ENCODE measurements at regions not wholly inside any gene's neighbourhood (a gene's known extent, or its start where the extent isn't known, plus 50 kb on each side); places are given as distances from the start of the nearest gene placed in this dataset.

DNA sequence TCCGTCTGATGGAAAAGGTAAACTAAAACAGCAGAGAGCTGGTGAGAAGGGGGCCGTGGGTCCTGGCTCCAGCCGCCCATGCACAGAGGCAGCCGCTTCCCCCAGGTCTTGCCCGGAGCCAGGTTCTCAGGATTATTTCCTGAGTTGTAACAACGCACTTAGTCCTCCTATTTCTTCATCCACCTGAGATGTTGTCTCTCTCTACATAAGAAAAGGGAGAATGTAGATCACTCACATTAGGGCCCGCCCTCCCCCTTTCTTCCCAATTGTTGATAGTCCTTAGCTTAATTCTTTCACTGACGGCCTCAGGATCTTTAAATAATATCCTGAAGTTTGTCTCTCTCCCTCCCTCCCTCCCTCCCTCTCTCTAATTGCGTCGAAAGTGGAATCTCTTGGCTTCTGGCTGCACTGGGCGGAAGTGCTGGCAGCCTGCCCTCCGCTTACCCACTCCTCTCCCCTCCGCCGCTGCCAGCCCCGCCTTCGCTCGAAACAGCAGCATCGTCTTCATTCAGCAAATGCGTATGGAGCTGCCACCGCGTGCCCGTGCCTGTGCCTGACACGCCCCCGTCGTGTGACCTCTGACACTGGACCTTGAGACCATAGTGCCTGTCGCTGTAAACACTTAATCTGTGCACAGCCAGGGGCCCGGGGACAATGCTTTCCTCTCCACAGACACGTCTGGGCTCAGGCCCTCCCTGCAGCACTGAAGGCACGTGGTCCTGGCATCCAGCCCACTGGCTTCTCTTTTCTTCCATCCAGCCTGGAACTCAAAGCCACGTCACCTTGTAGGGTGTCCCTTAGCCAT, 174.5 kb upstream of the PPP2R2D start:
- H3K4me1 ChIP-seq = peaks cover 0 to 15% (median 0%) of the 10 kb centered on the region in 3 donors
- H3K4me3 ChIP-seq = peak overlapping the region; percentile 18 to 37
- peak; percentile 26 for ATAC-seq
- no peak overlapping the region for H3K27ac ChIP-seq
- TF ChIP-seq EP300 (IDR thresholded peaks at IDR 0.05) (no peak), POLR2AphosphoS5 (IDR thresholded peaks at IDR 0.05) (no peak), CTCF (IDR thresholded peaks at IDR 0.05) (no peak), POLR2A (IDR thresholded peaks at IDR 0.05) (no peak)
- WGBS, 2 donors (ENCODE audit: low coverage in 1 of 2) = 20 to 22% methylated on average over 22 to 25 of the region's 30 CpGs
- H3K36me3 ChIP-seq = no peaks in the 10 kb centered on the region
- no peaks in the 10 kb centered on the region for H3K9me3 ChIP-seq
- H3K27me3 ChIP-seq = peaks cover 10% of the 10 kb centered on the region

DNA sequence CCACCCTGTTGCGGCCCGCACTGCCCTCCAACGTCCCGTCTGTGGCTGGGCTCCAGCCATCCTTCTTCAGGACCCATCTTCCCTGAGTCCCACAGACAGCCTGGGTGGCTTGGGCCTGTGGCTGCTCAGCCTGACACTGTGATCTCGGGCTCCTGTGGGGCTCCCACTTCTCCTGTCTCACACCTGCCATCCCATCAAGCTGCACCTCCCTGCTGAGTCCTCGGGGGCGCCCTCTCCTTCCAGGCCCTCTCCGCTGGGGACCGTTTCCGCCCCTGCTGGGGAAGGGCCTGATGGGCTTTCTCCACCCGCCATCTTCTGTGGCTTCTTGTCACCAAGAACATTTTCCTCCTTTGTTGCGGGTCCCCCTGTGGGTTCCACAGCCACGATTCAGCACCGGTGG, 173.8 kb upstream of the PPP2R2D start:
- Histone ChIP-seq H3K27ac (no peak overlapping the region), H3K36me3 (no peaks in the 10 kb centered on the region), H3K27me3 (peaks cover 10% of the 10 kb centered on the region), H3K4me1 (peaks cover 0 to 15% (median 0%) of the 10 kb centered on the region in 3 donors), H3K9me3 (peaks cover 0 to 2% (median 0%) of the 10 kb centered on the region in 3 donors), H3K4me3 (no peak overlapping the region)
- no peak for ATAC-seq
- TF ChIP-seq POLR2A (IDR thresholded peaks at IDR 0.05) (no peak), CTCF (IDR thresholded peaks at IDR 0.05) (no peak), POLR2AphosphoS5 (IDR thresholded peaks at IDR 0.05) (no peak), EP300 (IDR thresholded peaks at IDR 0.05) (no peak)
- WGBS, 2 donors (ENCODE audit: low coverage in 1 of 2) = 70 to 78% methylated on average over 9 to 13 of the region's 14 CpGs

GRCh38 chr10:131727560-131727959, 173.2 kb upstream of the PPP2R2D start:
- Histone ChIP-seq H3K4me1 (peaks cover 0 to 15% (median 0%) of the 10 kb centered on the region in 3 donors), H3K36me3 (no peaks in the 10 kb centered on the region), H3K4me3 (no peak overlapping the region), H3K27me3 (peaks cover 4% of the 10 kb centered on the region), H3K9me3 (peaks cover 0 to 8% (median 0%) of the 10 kb centered on the region in 3 donors), H3K27ac (no peak overlapping the region)
- TF ChIP-seq CTCF (IDR thresholded peaks at IDR 0.05) (no peak), POLR2A (IDR thresholded peaks at IDR 0.05) (no peak), EP300 (IDR thresholded peaks at IDR 0.05) (no peak), POLR2AphosphoS5 (IDR thresholded peaks at IDR 0.05) (no peak)
- no peak for ATAC-seq
- no CpG with 5 or more reads among the region's 12 CpGs for WGBS, 2 donors (ENCODE audit: low coverage in 1 of 2)

DNA sequence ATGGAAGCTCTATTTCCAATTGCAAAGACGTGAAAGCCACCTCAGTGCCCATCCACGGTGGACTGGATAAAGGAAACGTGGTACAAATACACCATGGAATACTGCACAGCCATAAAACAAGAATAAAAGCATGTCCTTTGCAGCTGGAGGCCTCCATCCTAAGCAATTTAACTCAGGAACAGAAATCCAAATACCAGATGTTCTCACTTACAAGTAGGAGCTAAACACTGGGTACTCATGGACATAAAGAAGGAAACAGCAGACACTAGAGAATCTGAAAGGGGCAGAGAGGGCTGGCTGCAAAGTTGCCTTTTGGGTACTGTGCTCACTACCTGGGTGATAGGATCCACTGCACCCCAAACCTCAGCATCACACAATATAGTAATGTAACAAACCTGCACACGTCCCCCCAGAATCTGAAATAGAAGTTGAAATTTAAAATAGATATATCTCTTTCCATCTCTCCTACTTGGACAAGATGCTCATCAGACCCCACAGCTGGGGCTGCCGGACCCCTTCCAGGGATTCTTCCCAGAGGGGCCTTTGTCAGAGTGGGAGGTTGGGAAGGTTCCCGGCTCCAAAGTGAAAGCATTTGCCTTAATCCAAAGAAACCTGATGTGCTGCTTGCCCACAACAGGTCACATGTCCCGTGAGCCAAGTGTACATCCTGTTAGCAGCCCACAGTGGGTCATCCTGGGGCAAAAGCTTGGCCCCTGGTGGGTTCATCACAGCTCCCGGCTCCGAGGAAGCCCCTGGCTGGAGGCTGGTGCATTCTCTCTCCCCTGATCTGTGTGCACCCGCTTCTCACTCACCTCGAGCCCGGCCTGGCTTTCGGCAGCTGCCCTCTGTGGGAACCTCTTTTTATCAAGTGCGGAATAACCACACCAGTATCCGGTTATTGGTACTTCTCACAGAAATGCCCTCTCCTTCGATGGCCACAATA, 172.3 kb upstream of the PPP2R2D start:
- Histone ChIP-seq H3K9me3 (peaks cover 0 to 18% (median 0%) of the 10 kb centered on the region in 3 donors), H3K27me3 (no peaks in the 10 kb centered on the region), H3K4me1 (peaks cover 0 to 15% (median 0%) of the 10 kb centered on the region in 3 donors), H3K36me3 (no peaks in the 10 kb centered on the region), H3K4me3 (no peak overlapping the region), H3K27ac (no peak overlapping the region)
- ATAC-seq = no peak
- 71 to 80% methylated on average over 8 to 12 of the region's 16 CpGs for WGBS, 2 donors (ENCODE audit: low coverage in 1 of 2)
- no peak for TF ChIP-seq CTCF (IDR thresholded peaks at IDR 0.05)
- TF ChIP-seq POLR2AphosphoS5 (IDR thresholded peaks at IDR 0.05) = no peak
- TF ChIP-seq EP300 (IDR thresholded peaks at IDR 0.05) = no peak
- TF ChIP-seq POLR2A (IDR thresholded peaks at IDR 0.05) = no peak

Data from gastroesophageal sphincter (tissue), 4 donors.